Ishikawa (cell line): ENCODE measurements at regions not wholly inside any gene's neighbourhood (a gene's known extent, or its start where the extent isn't known, plus 50 kb on each side); places are given as distances from the start of the nearest gene placed in this dataset.

Source experiments
- EP300 ChIP-seq: IDR thresholded peaks from 2 replicates; pipeline ENCODE4 v1.6.1; 2012; ENCODE audit warnings: borderline replicate concordance
- TF ChIP-seq, protein P1 (sequence below): IDR thresholded peaks from 2 replicates; pipeline ENCODE4 v1.6.1; 2012

DNA sequence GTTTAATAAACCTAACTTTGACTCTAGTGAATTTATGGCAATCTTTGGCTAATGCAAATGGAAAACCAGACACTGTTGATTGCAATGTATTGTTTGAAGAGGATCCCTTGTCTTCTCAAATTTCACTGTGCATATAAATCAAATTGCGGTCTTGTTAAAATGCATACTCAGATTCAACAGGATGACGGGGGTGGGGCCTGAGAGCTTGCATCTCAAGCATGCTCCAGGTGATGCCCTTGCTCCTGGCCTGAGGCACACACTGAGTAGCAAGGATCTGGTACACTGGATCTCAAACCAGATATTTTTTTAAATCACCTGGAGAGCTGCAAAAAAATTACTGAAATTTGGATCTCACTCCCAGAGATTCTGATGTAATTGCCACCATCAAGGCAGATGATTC is 463.7 kb downstream of the DNAH5 start:
- TF ChIP-seq EP300: no peak
- TF ChIP-seq, protein P1, sequence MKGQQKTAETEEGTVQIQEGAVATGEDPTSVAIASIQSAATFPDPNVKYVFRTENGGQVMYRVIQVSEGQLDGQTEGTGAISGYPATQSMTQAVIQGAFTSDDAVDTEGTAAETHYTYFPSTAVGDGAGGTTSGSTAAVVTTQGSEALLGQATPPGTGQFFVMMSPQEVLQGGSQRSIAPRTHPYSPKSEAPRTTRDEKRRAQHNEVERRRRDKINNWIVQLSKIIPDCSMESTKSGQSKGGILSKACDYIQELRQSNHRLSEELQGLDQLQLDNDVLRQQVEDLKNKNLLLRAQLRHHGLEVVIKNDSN: no peak
